ENCODE measurements at regions not wholly inside any gene's neighbourhood (a gene's known extent, or its start where the extent isn't known, plus 50 kb on each side); places are given as distances from the start of the nearest gene placed in this dataset.

DNA sequence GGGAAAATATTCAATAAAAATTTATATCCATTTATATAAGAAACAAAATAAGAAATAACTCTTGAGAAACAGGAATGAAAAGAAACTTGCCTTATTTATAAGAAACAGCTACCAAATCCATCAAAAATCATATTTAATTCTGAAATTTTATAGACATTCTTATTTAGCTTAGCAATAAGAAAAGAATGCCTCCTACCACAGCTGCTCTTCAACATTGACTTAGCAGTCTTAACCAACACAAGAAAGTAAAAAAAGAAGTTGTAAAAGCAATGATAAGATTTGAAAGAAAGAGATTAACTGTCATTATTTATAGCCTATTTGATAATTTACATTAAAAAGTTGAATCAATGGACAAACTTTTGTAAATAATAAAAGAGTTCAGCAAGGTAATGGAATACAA, 212.8 kb downstream of the ZNF365 start:
- Histone ChIP-seq H3K4me2 (no peak overlapping the region), H3K4me1 (no peaks in the 10 kb centered on the region), H3K27ac (no peak overlapping the region), H3K9me3 (no peaks in the 10 kb centered on the region), H3K4me3 (no peak overlapping the region)
- ATAC-seq (no peak), DNase-seq (ENCODE audit: low read depth in 1 of 2, low spot score in 1 of 2) (no peak), FAIRE-seq (no peak)
- TF ChIP-seq TFCP2L1 (CRISPR knock-in tag; IDR thresholded peaks at IDR 0.05) (no peak), RNF2 (IDR thresholded peaks at IDR 0.05; ENCODE audit: borderline replicate concordance, low read depth) (no peak), GATA3 (IDR thresholded peaks at IDR 0.05; ENCODE audit: borderline replicate concordance) (no peak), RFX5 (IDR thresholded peaks at IDR 0.05) (no peak), HOXB5 (CRISPR knock-in tag; IDR thresholded peaks at IDR 0.05) (no peak), CBX8 (IDR thresholded peaks at IDR 0.05) (no peak), CHD2 (IDR thresholded peaks at IDR 0.05; ENCODE audit: low read length, partially characterized antibody) (no peak), SREBF2 (IDR thresholded peaks at IDR 0.05) (no peak), PBX3 (IDR thresholded peaks at IDR 0.05) (no peak), BHLHE40 (IDR thresholded peaks at IDR 0.05; ENCODE audit: low read depth, low read length) (no peak), HDAC2 (IDR thresholded peaks at IDR 0.05) (no peak), ZFP36 (IDR thresholded peaks at IDR 0.05; ENCODE audit: borderline replicate concordance, partially characterized antibody) (no peak), EHF (CRISPR knock-in tag; IDR thresholded peaks at IDR 0.05) (no peak), CHD4 (IDR thresholded peaks at IDR 0.05; ENCODE audit: borderline replicate concordance) (no peak), HOXA7 (CRISPR knock-in tag; IDR thresholded peaks at IDR 0.05) (no peak), JUNB (IDR thresholded peaks at IDR 0.05) (no peak), HEYL (CRISPR knock-in tag; IDR thresholded peaks at IDR 0.05) (no peak), CBX2 (IDR thresholded peaks at IDR 0.05; ENCODE audit: borderline replicate concordance, low read depth) (no peak)
- TF ChIP-seq, protein P1, sequence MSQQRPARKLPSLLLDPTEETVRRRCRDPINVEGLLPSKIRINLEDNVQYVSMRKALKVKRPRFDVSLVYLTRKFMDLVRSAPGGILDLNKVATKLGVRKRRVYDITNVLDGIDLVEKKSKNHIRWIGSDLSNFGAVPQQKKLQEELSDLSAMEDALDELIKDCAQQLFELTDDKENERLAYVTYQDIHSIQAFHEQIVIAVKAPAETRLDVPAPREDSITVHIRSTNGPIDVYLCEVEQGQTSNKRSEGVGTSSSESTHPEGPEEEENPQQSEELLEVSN (IDR thresholded peaks at IDR 0.05; ENCODE audit: borderline replicate concordance, low read depth): no peak
- ChIA-PET POLR2A (no interaction called here), CTCF (interaction anchor here (0.9 kb wide), 1 partner anchor 32 kb away, joined by 3 read pairs; no protein-coding TSS in a partner anchor)

DNA sequence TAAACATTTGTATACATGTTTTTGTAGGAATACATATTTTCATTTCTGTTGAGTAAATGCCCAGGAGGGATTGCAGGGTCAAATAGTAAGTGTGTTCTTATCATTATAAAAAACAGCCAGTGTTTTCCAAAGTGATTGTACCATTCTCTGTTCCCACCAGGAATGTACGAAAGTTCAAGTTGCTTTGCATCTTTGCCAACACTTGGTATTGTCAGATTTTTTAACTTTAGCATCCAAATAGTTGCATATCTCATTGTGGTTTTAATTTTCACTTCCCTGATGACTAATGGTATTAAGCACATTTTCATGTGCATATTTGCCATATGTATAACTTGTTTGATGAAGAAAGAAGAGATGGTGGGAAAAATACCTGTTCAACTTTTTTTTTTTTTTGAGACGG, 213.9 kb downstream of the ZNF365 start:
- H3K27ac ChIP-seq: no peak overlapping the region
- ATAC-seq (no peak), FAIRE-seq (no peak), DNase-seq (ENCODE audit: low read depth in 1 of 2, low spot score in 1 of 2) (no peak)
- WGBS (ENCODE audit: missing lambda C conversion rate): 73% methylated on average over 2 of the region's 2 CpGs
- no peaks in the 10 kb centered on the region for H3K4me1 ChIP-seq
- TF ChIP-seq ZFP36 (IDR thresholded peaks at IDR 0.05; ENCODE audit: borderline replicate concordance, partially characterized antibody) (peak; percentile 62), ESRRA (IDR thresholded peaks at IDR 0.05; ENCODE audit: borderline replicate concordance, low read length) (no peak), RARB (CRISPR knock-in tag; IDR thresholded peaks at IDR 0.05) (no peak)
- no peak overlapping the region for H3K4me2 ChIP-seq
- POLR2A ChIA-PET: no interaction called here
- H3K4me3 ChIP-seq: no peak overlapping the region
- H3K9me3 ChIP-seq: no peaks in the 10 kb centered on the region
- CTCF ChIA-PET: no interaction called here

GRCh38 chr10:62589689-62590088, 214.8 kb upstream of the ADO start:
- no peak for FAIRE-seq
- CTCF ChIA-PET: interaction anchor here (0.9 to 3.2 kb wide), 3 partner anchors 26 to 568 kb away, joined by 4 to 14 read pairs (median 12); no protein-coding TSS in a partner anchor
- TF ChIP-seq JUN (IDR thresholded peaks at IDR 0.05) (no peak), FOSL2 (IDR thresholded peaks at IDR 0.05) (no peak), FOSL2 (CRISPR knock-in tag; IDR thresholded peaks at IDR 0.05) (no peak), HDAC2 (IDR thresholded peaks at IDR 0.05) (no peak), NFE2L2 (conservative IDR thresholded peaks at IDR 0.05; ENCODE audit: low read length) (no peak), HMGXB4 (CRISPR knock-in tag; IDR thresholded peaks at IDR 0.05; ENCODE audit: borderline replicate concordance) (no peak), EP300 (IDR thresholded peaks at IDR 0.05) (no peak), EHF (CRISPR knock-in tag; IDR thresholded peaks at IDR 0.05) (no peak), KDM5A (IDR thresholded peaks at IDR 0.05) (no peak), SREBF2 (IDR thresholded peaks at IDR 0.05) (no peak), TP53 (CRISPR knock-in tag; IDR thresholded peaks at IDR 0.05) (no peak), FOXS1 (CRISPR knock-in tag; IDR thresholded peaks at IDR 0.05) (no peak), NR3C1 (IDR thresholded peaks at IDR 0.05) (no peak), HEYL (CRISPR knock-in tag; IDR thresholded peaks at IDR 0.05) (no peak), POLR2A (IDR thresholded peaks at IDR 0.05; ENCODE audit: low read length) (no peak), RARB (CRISPR knock-in tag; IDR thresholded peaks at IDR 0.05) (no peak)
- TF ChIP-seq, protein P2, sequence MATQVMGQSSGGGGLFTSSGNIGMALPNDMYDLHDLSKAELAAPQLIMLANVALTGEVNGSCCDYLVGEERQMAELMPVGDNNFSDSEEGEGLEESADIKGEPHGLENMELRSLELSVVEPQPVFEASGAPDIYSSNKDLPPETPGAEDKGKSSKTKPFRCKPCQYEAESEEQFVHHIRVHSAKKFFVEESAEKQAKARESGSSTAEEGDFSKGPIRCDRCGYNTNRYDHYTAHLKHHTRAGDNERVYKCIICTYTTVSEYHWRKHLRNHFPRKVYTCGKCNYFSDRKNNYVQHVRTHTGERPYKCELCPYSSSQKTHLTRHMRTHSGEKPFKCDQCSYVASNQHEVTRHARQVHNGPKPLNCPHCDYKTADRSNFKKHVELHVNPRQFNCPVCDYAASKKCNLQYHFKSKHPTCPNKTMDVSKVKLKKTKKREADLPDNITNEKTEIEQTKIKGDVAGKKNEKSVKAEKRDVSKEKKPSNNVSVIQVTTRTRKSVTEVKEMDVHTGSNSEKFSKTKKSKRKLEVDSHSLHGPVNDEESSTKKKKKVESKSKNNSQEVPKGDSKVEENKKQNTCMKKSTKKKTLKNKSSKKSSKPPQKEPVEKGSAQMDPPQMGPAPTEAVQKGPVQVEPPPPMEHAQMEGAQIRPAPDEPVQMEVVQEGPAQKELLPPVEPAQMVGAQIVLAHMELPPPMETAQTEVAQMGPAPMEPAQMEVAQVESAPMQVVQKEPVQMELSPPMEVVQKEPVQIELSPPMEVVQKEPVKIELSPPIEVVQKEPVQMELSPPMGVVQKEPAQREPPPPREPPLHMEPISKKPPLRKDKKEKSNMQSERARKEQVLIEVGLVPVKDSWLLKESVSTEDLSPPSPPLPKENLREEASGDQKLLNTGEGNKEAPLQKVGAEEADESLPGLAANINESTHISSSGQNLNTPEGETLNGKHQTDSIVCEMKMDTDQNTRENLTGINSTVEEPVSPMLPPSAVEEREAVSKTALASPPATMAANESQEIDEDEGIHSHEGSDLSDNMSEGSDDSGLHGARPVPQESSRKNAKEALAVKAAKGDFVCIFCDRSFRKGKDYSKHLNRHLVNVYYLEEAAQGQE (IDR thresholded peaks at IDR 0.05): no peak

More at GRCh38 chr10:62589689-62590088, 214.8 kb upstream of the ADO start:
- WGBS (ENCODE audit: missing lambda C conversion rate): 24% methylated on average over 2 of the region's 2 CpGs
- Histone ChIP-seq H3K4me3 (no peak overlapping the region), H3K4me1 (no peaks in the 10 kb centered on the region), H3K4me2 (no peak overlapping the region), H3K27ac (no peak overlapping the region), H3K9me3 (no peaks in the 10 kb centered on the region)
- DNase-seq (ENCODE audit: low read depth in 1 of 2, low spot score in 1 of 2) (no peak), ATAC-seq (no peak)
- POLR2A ChIA-PET: no interaction called here
